NB4 (cell line): ENCODE measurements at regions not wholly inside any gene's neighbourhood (a gene's known extent, or its start where the extent isn't known, plus 50 kb on each side); places are given as distances from the start of the nearest gene placed in this dataset.

Experiments
- DNase-seq: peaks from one replicate; pipeline ENCODE4 v3.0.0; 2010; ENCODE audit warnings: low read depth
- H3K4me3 ChIP-seq: one replicate; pipeline ENCODE4 v1.5.1; 2011; ENCODE audit warnings: mild to moderate bottlenecking, low read depth, low read length, moderate library complexity
- CTCF ChIP-seq: IDR thresholded peaks from one replicate; pipeline ENCODE4 v1.5.1; 2012; ENCODE audit warnings: low read depth, low read length
- MAX ChIP-seq: IDR thresholded peaks from 2 replicates; pipeline ENCODE4 v1.6.1; 2011; ENCODE audit warnings: low read depth, low read length
- MYC ChIP-seq: IDR thresholded peaks from 2 replicates; pipeline ENCODE4 v1.6.1; 2011; ENCODE audit warnings: low read depth, low read length
- POLR2A ChIP-seq: IDR thresholded peaks from 2 replicates; pipeline ENCODE4 v1.6.1; 2011; ENCODE audit warnings: mild to moderate bottlenecking; ENCODE audit not compliant: insufficient read length; ENCODE audit errors: extremely low read depth

GRCh38 chr2:60097298-60097697, 456.2 kb downstream of the BCL11A start:
- no peak overlapping the region for H3K4me3 ChIP-seq
- no peak for DNase-seq
- TF ChIP-seq MAX (no peak), POLR2A (no peak), CTCF (no peak), MYC (no peak)

DNA sequence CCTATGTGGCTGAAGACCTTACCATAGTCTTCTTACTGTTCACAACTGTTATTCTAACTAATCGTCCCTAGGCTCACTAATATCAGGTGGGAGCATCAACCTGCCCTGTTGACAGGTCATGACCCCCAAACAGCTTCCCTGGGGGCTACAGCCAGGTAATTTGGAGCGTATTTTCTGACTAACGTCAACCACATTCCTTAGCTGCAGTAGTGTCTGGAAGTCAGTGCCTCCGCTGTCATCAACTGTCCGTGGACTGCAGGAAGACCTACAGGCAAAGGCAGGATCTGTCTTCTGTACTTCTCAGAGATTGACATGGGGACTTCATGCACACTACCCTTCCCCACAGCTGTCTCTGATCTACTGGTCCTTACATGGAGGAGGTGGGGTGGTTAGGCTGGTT, 456.9 kb downstream of the BCL11A start:
- no peak for DNase-seq
- TF ChIP-seq POLR2A (no peak), MYC (no peak), CTCF (no peak), MAX (no peak)
- no peak overlapping the region for H3K4me3 ChIP-seq

DNA sequence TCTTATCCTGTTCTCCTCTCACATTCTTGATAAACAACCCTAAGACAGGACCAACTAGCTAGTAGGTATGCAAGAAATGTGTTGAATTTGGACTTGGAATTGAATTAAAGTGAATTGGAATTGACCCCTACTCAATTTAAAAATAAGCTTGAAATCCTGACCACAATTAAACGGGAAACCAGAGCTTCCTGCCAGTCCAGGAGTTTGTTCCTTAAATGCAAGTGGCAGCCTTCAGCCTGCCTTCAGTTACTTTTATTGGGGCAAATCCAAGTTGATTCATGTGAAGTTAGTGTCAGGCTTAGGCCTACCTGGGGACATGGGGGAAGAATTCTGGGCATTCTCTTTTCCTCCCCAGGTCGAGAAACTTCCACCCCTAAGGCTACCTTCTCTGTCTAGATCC, 457.6 kb downstream of the BCL11A start:
- DNase-seq, result peak; percentile 41
- TF ChIP-seq MAX (no peak), MYC (no peak), CTCF (no peak), POLR2A (no peak)
- no peak overlapping the region for H3K4me3 ChIP-seq

DNA sequence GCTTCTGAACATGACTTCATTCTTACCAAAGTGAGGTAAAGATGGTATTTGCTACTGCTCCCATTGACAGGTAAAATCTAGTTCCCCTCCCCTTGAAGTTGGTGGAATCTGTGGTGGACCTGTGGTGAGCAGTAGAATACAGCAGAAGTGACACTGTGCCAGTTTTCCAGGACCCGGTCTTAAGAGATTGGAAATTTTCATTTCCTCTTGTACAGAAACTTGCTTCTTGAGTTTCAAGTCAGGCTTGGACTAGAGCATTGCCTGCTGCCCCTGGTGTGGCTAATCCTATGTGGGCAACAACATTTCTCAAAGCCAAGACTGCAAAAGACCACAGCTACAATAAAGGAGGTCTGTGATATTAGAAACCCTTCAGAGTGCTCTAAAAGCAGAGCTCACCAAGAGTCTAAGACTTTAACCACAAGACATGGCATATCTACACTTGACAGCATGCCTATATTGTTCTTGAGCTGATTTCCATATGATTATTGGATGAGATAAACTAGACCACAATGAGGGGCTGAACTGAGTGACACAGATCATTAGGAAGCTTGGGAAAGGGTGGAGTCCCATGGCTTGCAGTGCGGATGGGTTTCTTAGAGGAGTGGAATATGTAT, 458.1 kb downstream of the BCL11A start:
- H3K4me3 ChIP-seq, result no peak overlapping the region
- peak; percentile 42 for DNase-seq
- TF ChIP-seq MYC (no peak), CTCF (no peak), MAX (no peak), POLR2A (no peak)

DNA sequence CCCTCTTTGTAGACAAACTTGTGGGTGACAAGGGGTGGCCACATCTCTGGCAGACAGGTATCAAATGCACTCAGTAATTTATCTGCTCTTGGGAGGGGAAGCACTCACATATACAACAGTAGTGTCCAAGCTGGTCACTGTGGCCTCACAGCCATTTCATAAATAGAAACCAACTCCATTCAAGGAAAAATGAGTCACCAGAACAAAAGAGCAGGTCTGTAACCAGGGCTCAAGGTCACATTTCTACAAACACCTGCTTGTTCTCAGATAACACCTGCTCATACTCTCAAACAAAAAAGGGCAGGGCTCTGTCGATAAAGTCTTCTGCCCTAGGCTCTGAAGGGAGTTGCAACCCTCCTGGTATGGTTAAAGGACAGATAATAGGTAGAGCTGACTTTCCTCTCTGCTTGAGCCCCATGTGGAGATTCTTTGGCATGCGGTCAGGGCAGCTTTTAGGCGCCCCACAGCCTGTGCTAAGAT, 459.0 kb downstream of the BCL11A start:
- peak; percentile 31 for DNase-seq
- H3K4me3 ChIP-seq, result no peak overlapping the region
- TF ChIP-seq POLR2A, result no peak
- no peak for TF ChIP-seq MAX
- no peak for TF ChIP-seq CTCF
- no peak for TF ChIP-seq MYC

DNA sequence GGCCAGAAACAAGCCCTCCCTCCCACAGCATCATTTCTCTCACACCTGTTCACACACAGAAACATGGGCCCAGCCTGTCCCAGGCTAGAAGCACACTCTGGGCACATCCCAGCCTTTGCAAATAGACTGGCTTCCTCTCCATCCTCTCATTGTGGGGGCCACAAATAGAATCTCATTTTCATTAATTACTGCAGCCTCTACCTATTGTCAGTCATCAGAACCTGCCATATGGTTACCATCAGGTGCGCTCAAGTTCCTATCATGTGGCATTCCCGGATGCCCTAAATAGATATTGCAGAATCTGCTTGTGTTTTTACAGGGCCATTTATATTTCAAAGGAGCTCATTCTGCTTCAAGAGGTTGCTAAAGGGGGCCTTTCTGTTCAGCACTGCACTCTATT, 460.7 kb downstream of the BCL11A start:
- no peak for DNase-seq
- TF ChIP-seq MYC (no peak), MAX (no peak), POLR2A (no peak), CTCF (no peak)
- no peak overlapping the region for H3K4me3 ChIP-seq
